ENCODE measurements at regions not wholly inside any gene's neighbourhood (a gene's known extent, or its start where the extent isn't known, plus 50 kb on each side); places are given as distances from the start of the nearest gene placed in this dataset.

DNA sequence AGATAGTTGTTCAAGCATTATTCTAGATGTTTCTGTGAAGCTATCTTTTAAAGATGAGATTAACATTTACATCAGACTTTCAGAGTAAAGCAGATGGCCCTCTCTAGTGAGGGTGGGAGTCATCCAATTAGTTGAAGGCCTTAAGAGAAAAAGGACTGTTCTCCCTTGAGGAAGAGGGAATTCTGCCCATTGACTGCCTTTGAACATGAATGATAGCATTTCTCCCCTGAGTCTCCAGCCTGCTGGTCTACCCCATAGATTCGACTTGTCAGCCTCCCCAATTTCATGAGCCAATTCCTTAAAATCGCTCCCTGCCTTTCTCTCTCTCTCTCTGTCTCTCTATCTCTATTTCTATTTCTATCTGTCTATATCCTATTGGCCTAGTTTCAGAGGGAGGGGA is 115.5 kb downstream of the EBLN2 start:
- H2BK20ac ChIP-seq (ENCODE audit: low read length): no peak overlapping the region
- no peak overlapping the region for H2AK5ac ChIP-seq (ENCODE audit: low read depth, low read length)
- no peak overlapping the region for H3K9ac ChIP-seq (replicated peaks in 1 of 4; ENCODE audit: extremely low read depth in 1 of 4, low read depth in 3 of 4, low read length in 3 of 4)
- no peak overlapping the region for H3K23ac ChIP-seq (ENCODE audit: insufficient read length)
- DNase-seq (ENCODE audit: low read depth in 1 of 2, low spot score in 2 of 2): no peak
- H3K4me3 ChIP-seq (ENCODE audit: extremely low read depth in 1 of 4, insufficient read depth in 2 of 4, low read depth in 3 of 4, low read length in 4 of 4): no peak overlapping the region
- no peak overlapping the region for H3K18ac ChIP-seq (ENCODE audit: extremely low read depth, low read length)
- no peak overlapping the region for H4K91ac ChIP-seq (replicated peaks; ENCODE audit: insufficient read length, low read length)
- FAIRE-seq: no peak
- no peak overlapping the region for H2BK15ac ChIP-seq (ENCODE audit: low read length)
- H4K5ac ChIP-seq (ENCODE audit: insufficient read length, low read depth, low read length): no peak overlapping the region
- no peak overlapping the region for H2BK120ac ChIP-seq (replicated peaks; ENCODE audit: low read depth, low read length)
- no peaks in the 10 kb centered on the region for H3K36me3 ChIP-seq (ENCODE audit: control insufficient read depth in 2 of 4, insufficient read depth in 4 of 4, low read length in 3 of 4)
- CTCF ChIA-PET (ENCODE audit: partially characterized antibody): interaction anchor here (0.7 to 3.4 kb wide), 3 partner anchors 15 to 725 kb away, joined by 3 to 19 read pairs (median 3); no protein-coding TSS in a partner anchor
- H2AFZ ChIP-seq (ENCODE audit: low read length): no peak overlapping the region
- H4K20me1 ChIP-seq (replicated peaks in 1 of 2; ENCODE audit: control insufficient read depth in 1 of 2, insufficient read depth in 2 of 2, low read length in 2 of 2): no peaks in the 10 kb centered on the region
- H2BK5ac ChIP-seq (ENCODE audit: low read depth, low read length): no peak overlapping the region
- no peak overlapping the region for H3K4ac ChIP-seq (replicated peaks; ENCODE audit: insufficient read length, low read depth, low read length)
- no peak overlapping the region for H3K4me2 ChIP-seq (ENCODE audit: insufficient read depth in 1 of 2, low read depth in 2 of 2, low read length in 2 of 2)
- H3K23me2 ChIP-seq (ENCODE audit: low read depth, low read length): no peaks in the 10 kb centered on the region
- 88% methylated on average over 2 of the region's 2 CpGs; no CpG with 5 or more reads in 1 of the 2 experiments for WGBS, 2 experiments (ENCODE audit: extremely low coverage in 1 of 2, insufficient coverage in 1 of 2, insufficient read length in 1 of 2, insufficient replicate concordance in 2 of 2, low coverage in 1 of 2, low lambda C conversion rate in 2 of 2, missing lambda C conversion rate in 1 of 2)
- no peaks in the 10 kb centered on the region for H3K79me2 ChIP-seq (ENCODE audit: control insufficient read depth in 1 of 2, insufficient read depth in 2 of 2, low read length in 2 of 2)
- no peak overlapping the region for H3K27ac ChIP-seq (ENCODE audit: low read depth, low read length)
- POLR2A ChIA-PET (ENCODE audit: partially characterized antibody): no interaction called here
- no peaks in the 10 kb centered on the region for H3K79me1 ChIP-seq (ENCODE audit: low read depth, low read length)
- no peak overlapping the region for H3K56ac ChIP-seq (replicated peaks; ENCODE audit: insufficient read length, low read depth, low read length)
- H3K27me3 ChIP-seq (replicated peaks in 1 of 4; ENCODE audit: control insufficient read depth in 3 of 4, extremely low read depth in 1 of 4, insufficient read depth in 3 of 4, low read length in 3 of 4): no peaks in the 10 kb centered on the region
- no peak overlapping the region for H2BK12ac ChIP-seq (ENCODE audit: low read depth, low read length)
- no peaks in the 10 kb centered on the region for H3K9me3 ChIP-seq (ENCODE audit: insufficient read depth in 2 of 2, low read depth in 1 of 2, low read length in 1 of 2)
- H3K14ac ChIP-seq (ENCODE audit: insufficient read length): no peak overlapping the region
- no peak overlapping the region for H4K8ac ChIP-seq (ENCODE audit: extremely low read depth, insufficient read depth, low read length)
- peaks cover 0 to 10% (median 6%) of the 10 kb centered on the region in 4 experiments; a peak in 4 of 7 replicates for H3K4me1 ChIP-seq (replicated peaks in 1 of 4; ENCODE audit: control insufficient read depth in 3 of 4, insufficient read depth in 4 of 4, low read length in 3 of 4)
- TF ChIP-seq, protein P1, sequence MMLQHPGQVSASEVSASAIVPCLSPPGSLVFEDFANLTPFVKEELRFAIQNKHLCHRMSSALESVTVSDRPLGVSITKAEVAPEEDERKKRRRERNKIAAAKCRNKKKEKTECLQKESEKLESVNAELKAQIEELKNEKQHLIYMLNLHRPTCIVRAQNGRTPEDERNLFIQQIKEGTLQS (IDR thresholded peaks at IDR 0.05; ENCODE audit: insufficient read depth, low read depth, low read length): no peak
- TF ChIP-seq CBX8 (IDR thresholded peaks at IDR 0.05; ENCODE audit: borderline replicate concordance, low read depth, low read length): no peak
